ENCODE measurements at regions not wholly inside any gene's neighbourhood (a gene's known extent, or its start where the extent isn't known, plus 50 kb on each side); places are given as distances from the start of the nearest gene placed in this dataset.

GRCh38 chr6:66849843-66850242, 1142.8 kb upstream of the EYS start:
- no peak for TF ChIP-seq SAFB2 (IDR thresholded peaks at IDR 0.05; ENCODE audit: borderline replicate concordance, low read depth, low read length, severe bottlenecking)
- TF ChIP-seq ZNF316 (IDR thresholded peaks at IDR 0.05), result no peak
- no peak for TF ChIP-seq CHD2 (IDR thresholded peaks at IDR 0.05; ENCODE audit: low read depth, low read length)
- no peak for TF ChIP-seq E2F4 (CRISPR knock-in tag; IDR thresholded peaks at IDR 0.05; ENCODE audit: low read depth)
- no peak for TF ChIP-seq HDAC2 (IDR thresholded peaks at IDR 0.05)
- TF ChIP-seq HNRNPUL1 (IDR thresholded peaks at IDR 0.05; ENCODE audit: low read length), result no peak
- no peak for TF ChIP-seq HMGN3 (IDR thresholded peaks at IDR 0.05; ENCODE audit: borderline replicate concordance, extremely low read depth, insufficient read length, low read depth, low read length)
- no peak for TF ChIP-seq SMARCA4 (IDR thresholded peaks at IDR 0.05)
- no peak for TF ChIP-seq POLR2A (conservative IDR thresholded peaks at IDR 0.05)
- TF ChIP-seq CTCF (IDR thresholded peaks at IDR 0.05 in 2 of 3, conservative IDR thresholded peaks at IDR 0.05 in 1 of 3; ENCODE audit: insufficient read depth in 2 of 3, low read depth in 1 of 3, low read length in 3 of 3), result no peak
- no peak for TF ChIP-seq STAT6 (CRISPR knock-in tag; IDR thresholded peaks at IDR 0.05)
- TF ChIP-seq FOXJ3 (CRISPR knock-in tag; IDR thresholded peaks at IDR 0.05), result no peak

Measured in K562 (cell line).